GM19463 (cell line): ENCODE measurements at regions not wholly inside any gene's neighbourhood (a gene's known extent, or its start where the extent isn't known, plus 50 kb on each side); places are given as distances from the start of the nearest gene placed in this dataset.

Experiments
- ATAC-seq: cut with Tn5 transposase; IDR thresholded peaks from one replicate; pipeline ENCODE4 v1.9.1; 2021; ENCODE audit warnings: mild to moderate bottlenecking, moderate library complexity; ENCODE audit not compliant: unreplicated experiment

- no peak for ATAC-seq
These were observed 59.8 kb downstream of the MRM1 start for GRCh38 chr17:36661047-36661666.

GRCh38 chr17:36661688-36662087 is 60.3 kb downstream of the MRM1 start:
- no peak for ATAC-seq

- no peak for ATAC-seq
These were observed 64.0 kb downstream of the MRM1 start for GRCh38 chr17:36665417-36665816.

- ATAC-seq: no peak
These were observed 66.5 kb downstream of the MRM1 start for GRCh38 chr17:36667922-36668321.

GRCh38 chr17:36668824-36669223 is 67.4 kb downstream of the MRM1 start:
- ATAC-seq: no peak

GRCh38 chr17:36671144-36671543 is 69.8 kb downstream of the MRM1 start:
- no peak for ATAC-seq

- no peak for ATAC-seq
These were observed 71.1 kb downstream of the MRM1 start for GRCh38 chr17:36672403-36672918.

- no peak for ATAC-seq
These were observed 71.7 kb downstream of the MRM1 start for GRCh38 chr17:36673068-36673467.

- no peak for ATAC-seq
These were observed 72.4 kb downstream of the MRM1 start for GRCh38 chr17:36673637-36674277.

- no peak for ATAC-seq
These were observed 72.9 kb downstream of the MRM1 start for GRCh38 chr17:36674278-36674650.

- no peak for ATAC-seq
These were observed 73.9 kb downstream of the MRM1 start for GRCh38 chr17:36675250-36675649.

- ATAC-seq: no peak
These were observed 74.4 kb downstream of the MRM1 start for GRCh38 chr17:36675786-36676185.

- no peak for ATAC-seq
These were observed 78.6 kb downstream of the MRM1 start for GRCh38 chr17:36679815-36680467.

- no peak for ATAC-seq
These were observed 79.4 kb downstream of the MRM1 start for GRCh38 chr17:36680701-36681202.

- ATAC-seq: no peak
These were observed 81.4 kb downstream of the MRM1 start for GRCh38 chr17:36682773-36683172.

GRCh38 chr17:36683387-36683786 is 82.0 kb downstream of the MRM1 start:
- ATAC-seq: no peak

GRCh38 chr17:36684134-36684533 is 82.8 kb downstream of the MRM1 start:
- no peak for ATAC-seq

GRCh38 chr17:36686123-36686669 is 84.8 kb downstream of the MRM1 start:
- ATAC-seq: no peak

GRCh38 chr17:36687736-36688135 is 86.4 kb downstream of the MRM1 start:
- ATAC-seq: no peak

GRCh38 chr17:36689089-36689667 is 87.8 kb downstream of the MRM1 start:
- ATAC-seq: no peak

GRCh38 chr17:36690190-36690589 is 88.8 kb downstream of the MRM1 start:
- ATAC-seq: no peak
